ENCODE measurements at regions not wholly inside any gene's neighbourhood (a gene's known extent, or its start where the extent isn't known, plus 50 kb on each side); places are given as distances from the start of the nearest gene placed in this dataset.

GRCh38 chr1:4060850-4061249 lies 160.8 kb upstream of the C1orf174 start:
- no peak for ATAC-seq (replicated peaks in 1 of 2)
- no peak overlapping the region for H3K4me3 Mint-ChIP-seq
- DNase-seq: no peak
- no peaks in the 10 kb centered on the region for H3K36me3 Mint-ChIP-seq (ENCODE audit: insufficient read depth in 2 of 2)
- H3K27me3 Mint-ChIP-seq (ENCODE audit: low read depth): no peaks in the 10 kb centered on the region
- no peaks in the 10 kb centered on the region for H3K4me1 Mint-ChIP-seq (ENCODE audit: low read depth)
- no peaks in the 10 kb centered on the region for H3K9me3 Mint-ChIP-seq
- H3K27ac Mint-ChIP-seq: no peak overlapping the region

- Mint-ChIP-seq H3K4me1 (ENCODE audit: low read depth) (no peaks in the 10 kb centered on the region), H3K36me3 (ENCODE audit: insufficient read depth in 2 of 2) (no peaks in the 10 kb centered on the region), H3K27me3 (ENCODE audit: low read depth) (no peaks in the 10 kb centered on the region), H3K9me3 (no peaks in the 10 kb centered on the region), H3K4me3 (no peak overlapping the region), H3K27ac (no peak overlapping the region)
- DNase-seq (no peak), ATAC-seq (replicated peaks in 1 of 2) (no peak)
Measured at GRCh38 chr1:4061521-4062031, 161.5 kb upstream of the C1orf174 start.

GRCh38 chr1:4062041-4062440 lies 162.0 kb upstream of the C1orf174 start:
- DNase-seq (no peak), ATAC-seq (replicated peaks in 1 of 2) (no peak)
- Mint-ChIP-seq H3K27me3 (ENCODE audit: low read depth) (no peaks in the 10 kb centered on the region), H3K4me1 (ENCODE audit: low read depth) (no peaks in the 10 kb centered on the region), H3K9me3 (no peaks in the 10 kb centered on the region), H3K36me3 (ENCODE audit: insufficient read depth in 2 of 2) (no peaks in the 10 kb centered on the region), H3K4me3 (no peak overlapping the region), H3K27ac (no peak overlapping the region)

- Mint-ChIP-seq H3K27ac (no peak overlapping the region), H3K4me1 (ENCODE audit: low read depth) (no peaks in the 10 kb centered on the region), H3K27me3 (ENCODE audit: low read depth) (no peaks in the 10 kb centered on the region), H3K4me3 (no peak overlapping the region), H3K36me3 (ENCODE audit: insufficient read depth in 2 of 2) (no peaks in the 10 kb centered on the region), H3K9me3 (no peaks in the 10 kb centered on the region)
- DNase-seq (no peak), ATAC-seq (replicated peaks in 1 of 2) (no peak)
Measured at GRCh38 chr1:4062560-4062959, 162.5 kb upstream of the C1orf174 start.

- DNase-seq (no peak), ATAC-seq (replicated peaks in 1 of 2) (no peak)
- no peaks in the 10 kb centered on the region for H3K4me1 Mint-ChIP-seq (ENCODE audit: low read depth)
- no peaks in the 10 kb centered on the region for H3K36me3 Mint-ChIP-seq (ENCODE audit: insufficient read depth in 2 of 2)
- H3K27ac Mint-ChIP-seq: no peak overlapping the region
- H3K9me3 Mint-ChIP-seq: no peaks in the 10 kb centered on the region
- H3K4me3 Mint-ChIP-seq: no peak overlapping the region
- H3K27me3 Mint-ChIP-seq (ENCODE audit: low read depth): no peaks in the 10 kb centered on the region
Measured at GRCh38 chr1:4062992-4063391, 162.9 kb upstream of the C1orf174 start.

GRCh38 chr1:4063516-4063915 lies 163.4 kb upstream of the C1orf174 start:
- no peaks in the 10 kb centered on the region for H3K27me3 Mint-ChIP-seq (ENCODE audit: low read depth)
- H3K9me3 Mint-ChIP-seq: no peaks in the 10 kb centered on the region
- no peak overlapping the region for H3K27ac Mint-ChIP-seq
- DNase-seq (no peak), ATAC-seq (replicated peaks in 1 of 2) (no peak)
- no peaks in the 10 kb centered on the region for H3K4me1 Mint-ChIP-seq (ENCODE audit: low read depth)
- H3K36me3 Mint-ChIP-seq (ENCODE audit: insufficient read depth in 2 of 2): no peaks in the 10 kb centered on the region
- no peak overlapping the region for H3K4me3 Mint-ChIP-seq

- Mint-ChIP-seq H3K4me1 (ENCODE audit: low read depth) (no peaks in the 10 kb centered on the region), H3K27me3 (ENCODE audit: low read depth) (no peaks in the 10 kb centered on the region), H3K27ac (no peak overlapping the region), H3K9me3 (no peaks in the 10 kb centered on the region), H3K36me3 (ENCODE audit: insufficient read depth in 2 of 2) (no peaks in the 10 kb centered on the region), H3K4me3 (no peak overlapping the region)
- ATAC-seq (replicated peaks in 1 of 2): no peak
- no peak for DNase-seq
Measured at GRCh38 chr1:4064150-4064889, 164.2 kb upstream of the C1orf174 start.

GRCh38 chr1:4066860-4067599 lies 167.0 kb upstream of the C1orf174 start:
- DNase-seq: no peak

GRCh38 chr1:4068076-4068475 lies 168.0 kb upstream of the C1orf174 start:
- no peak overlapping the region for H3K27ac Mint-ChIP-seq
- ATAC-seq (replicated peaks in 1 of 2): no peak
- H3K4me1 Mint-ChIP-seq (ENCODE audit: low read depth): no peaks in the 10 kb centered on the region
- DNase-seq: no peak
- H3K4me3 Mint-ChIP-seq: no peak overlapping the region
- H3K27me3 Mint-ChIP-seq (ENCODE audit: low read depth): peaks cover 8% of the 10 kb centered on the region
- no peaks in the 10 kb centered on the region for H3K9me3 Mint-ChIP-seq
- H3K36me3 Mint-ChIP-seq (ENCODE audit: insufficient read depth in 2 of 2): no peaks in the 10 kb centered on the region

More at GRCh38 chr1:4066860-4067599, 167.0 kb upstream of the C1orf174 start:
- Mint-ChIP-seq H3K36me3 (ENCODE audit: insufficient read depth in 2 of 2) (no peaks in the 10 kb centered on the region), H3K9me3 (no peaks in the 10 kb centered on the region), H3K27ac (no peak overlapping the region), H3K4me3 (no peak overlapping the region), H3K4me1 (ENCODE audit: low read depth) (no peaks in the 10 kb centered on the region), H3K27me3 (ENCODE audit: low read depth) (peaks cover 5% of the 10 kb centered on the region)
- no peak for ATAC-seq (replicated peaks in 1 of 2)

GRCh38 chr1:4071653-4072052 lies 171.6 kb upstream of the C1orf174 start:
- Mint-ChIP-seq H3K27me3 (ENCODE audit: low read depth) (peaks cover 8% of the 10 kb centered on the region), H3K4me1 (ENCODE audit: low read depth) (no peaks in the 10 kb centered on the region), H3K4me3 (no peak overlapping the region), H3K9me3 (no peaks in the 10 kb centered on the region), H3K36me3 (ENCODE audit: insufficient read depth in 2 of 2) (no peaks in the 10 kb centered on the region), H3K27ac (no peak overlapping the region)
- DNase-seq (no peak), ATAC-seq (replicated peaks in 1 of 2) (no peak)

- Mint-ChIP-seq H3K27me3 (ENCODE audit: low read depth) (peaks cover 8% of the 10 kb centered on the region), H3K36me3 (ENCODE audit: insufficient read depth in 2 of 2) (no peaks in the 10 kb centered on the region), H3K27ac (no peak overlapping the region), H3K9me3 (no peaks in the 10 kb centered on the region), H3K4me3 (no peak overlapping the region), H3K4me1 (ENCODE audit: low read depth) (no peaks in the 10 kb centered on the region)
- ATAC-seq (replicated peaks in 1 of 2): no peak
- DNase-seq: no peak
Measured at GRCh38 chr1:4072481-4073153, 172.5 kb upstream of the C1orf174 start.

- no peaks in the 10 kb centered on the region for H3K36me3 Mint-ChIP-seq (ENCODE audit: insufficient read depth in 2 of 2)
- peaks cover 0 to 1% of the 10 kb centered on the region in 2 donors for H3K9me3 Mint-ChIP-seq
Measured at GRCh38 chr1:4075436-4076225, 175.6 kb upstream of the C1orf174 start.

GRCh38 chr1:4076346-4076745 lies 176.3 kb upstream of the C1orf174 start:
- no peak for DNase-seq
- ATAC-seq (replicated peaks in 1 of 2): no peak
- peaks cover 2 to 3% of the 10 kb centered on the region in 2 donors for H3K9me3 Mint-ChIP-seq
- no peaks in the 10 kb centered on the region for H3K4me1 Mint-ChIP-seq (ENCODE audit: low read depth)
- H3K27ac Mint-ChIP-seq: no peak overlapping the region
- no peak overlapping the region for H3K4me3 Mint-ChIP-seq
- peaks cover 18% of the 10 kb centered on the region for H3K27me3 Mint-ChIP-seq (ENCODE audit: low read depth)
- no peaks in the 10 kb centered on the region for H3K36me3 Mint-ChIP-seq (ENCODE audit: insufficient read depth in 2 of 2)

More at GRCh38 chr1:4075436-4076225, 175.6 kb upstream of the C1orf174 start:
- Mint-ChIP-seq H3K27ac (no peak overlapping the region), H3K27me3 (ENCODE audit: low read depth) (peaks cover 12% of the 10 kb centered on the region), H3K4me1 (ENCODE audit: low read depth) (no peaks in the 10 kb centered on the region), H3K4me3 (no peak overlapping the region)
- DNase-seq (no peak), ATAC-seq (replicated peaks in 1 of 2) (no peak)

All from activated T-cell treated with anti-CD3 and anti-CD28 coated beads, Interleukin-2, amount 50 U/mL, for 72 hours (primary cell).